ENCODE measurements at regions not wholly inside any gene's neighbourhood (a gene's known extent, or its start where the extent isn't known, plus 50 kb on each side); places are given as distances from the start of the nearest gene placed in this dataset.

- no peak for DNase-seq (ENCODE audit: low read depth, low spot score)
- H3K4me3 ChIP-seq (ENCODE audit: low read depth, low read length), result no peak overlapping the region
- TF ChIP-seq, protein P1, sequence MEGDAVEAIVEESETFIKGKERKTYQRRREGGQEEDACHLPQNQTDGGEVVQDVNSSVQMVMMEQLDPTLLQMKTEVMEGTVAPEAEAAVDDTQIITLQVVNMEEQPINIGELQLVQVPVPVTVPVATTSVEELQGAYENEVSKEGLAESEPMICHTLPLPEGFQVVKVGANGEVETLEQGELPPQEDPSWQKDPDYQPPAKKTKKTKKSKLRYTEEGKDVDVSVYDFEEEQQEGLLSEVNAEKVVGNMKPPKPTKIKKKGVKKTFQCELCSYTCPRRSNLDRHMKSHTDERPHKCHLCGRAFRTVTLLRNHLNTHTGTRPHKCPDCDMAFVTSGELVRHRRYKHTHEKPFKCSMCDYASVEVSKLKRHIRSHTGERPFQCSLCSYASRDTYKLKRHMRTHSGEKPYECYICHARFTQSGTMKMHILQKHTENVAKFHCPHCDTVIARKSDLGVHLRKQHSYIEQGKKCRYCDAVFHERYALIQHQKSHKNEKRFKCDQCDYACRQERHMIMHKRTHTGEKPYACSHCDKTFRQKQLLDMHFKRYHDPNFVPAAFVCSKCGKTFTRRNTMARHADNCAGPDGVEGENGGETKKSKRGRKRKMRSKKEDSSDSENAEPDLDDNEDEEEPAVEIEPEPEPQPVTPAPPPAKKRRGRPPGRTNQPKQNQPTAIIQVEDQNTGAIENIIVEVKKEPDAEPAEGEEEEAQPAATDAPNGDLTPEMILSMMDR (IDR thresholded peaks at IDR 0.05; ENCODE audit: low read depth, low read length), result no peak
- in situ Hi-C loops (cut with HindIII; ENCODE audit: low sequenced_read_pairs), result no loop called here
Observed at GRCh38 chr2:52775674-52776073, 991.9 kb upstream of the CHAC2 start.

DNA sequence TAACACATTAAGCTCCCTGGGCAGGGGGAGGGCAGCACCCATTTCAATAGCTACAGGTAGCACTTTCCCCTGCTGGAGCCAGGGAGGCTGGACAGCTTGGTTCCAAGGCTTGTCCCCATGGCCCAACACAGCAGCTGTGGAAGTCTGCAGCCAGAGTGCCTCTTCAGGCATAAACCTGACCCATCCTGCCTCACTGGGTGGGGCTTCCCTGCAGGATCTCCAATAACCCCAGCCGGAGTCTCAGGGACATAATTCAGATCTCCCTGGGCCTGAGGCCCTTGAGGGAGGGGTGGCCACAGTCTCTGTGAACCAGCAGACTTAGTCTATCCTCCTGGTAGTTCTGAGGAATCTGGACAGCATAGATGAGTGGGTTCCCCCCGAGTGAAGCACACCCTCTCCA is 1001.9 kb upstream of the CHAC2 start:
- H3K4me3 ChIP-seq (ENCODE audit: low read depth, low read length), result no peak overlapping the region
- TF ChIP-seq, protein P1 (IDR thresholded peaks at IDR 0.05; ENCODE audit: low read depth, low read length), result no peak
- in situ Hi-C loops (cut with HindIII; ENCODE audit: low sequenced_read_pairs), result no loop called here
- DNase-seq (ENCODE audit: low read depth, low spot score), result no peak

GRCh38 chr2:52749764-52750163 is 1017.8 kb upstream of the CHAC2 start:
- H3K4me3 ChIP-seq (ENCODE audit: low read depth, low read length), result no peak overlapping the region
- TF ChIP-seq, protein P1 (IDR thresholded peaks at IDR 0.05; ENCODE audit: low read depth, low read length), result no peak
- DNase-seq (ENCODE audit: low read depth, low spot score), result no peak
- in situ Hi-C loops (cut with HindIII; ENCODE audit: low sequenced_read_pairs), result no loop called here

DNA sequence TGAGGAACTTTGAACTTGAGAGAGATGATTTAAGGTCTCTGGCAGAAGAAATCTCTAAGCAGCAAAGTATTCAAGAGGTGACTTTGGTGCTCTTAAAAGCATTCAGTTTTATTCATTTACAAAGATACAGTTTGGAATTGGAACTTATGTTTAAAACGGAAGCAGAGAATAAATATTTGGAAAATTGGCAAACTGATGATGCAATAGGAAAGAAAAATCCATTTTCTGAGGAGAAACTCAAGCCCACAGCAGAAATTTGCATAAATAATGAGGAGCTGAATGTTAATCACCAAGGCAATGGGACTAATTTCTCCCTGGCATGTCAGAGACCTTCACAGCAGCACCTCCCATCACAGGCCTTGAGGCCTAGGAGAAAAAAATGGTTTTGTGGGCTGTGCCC is 1022.5 kb upstream of the CHAC2 start:
- TF ChIP-seq, protein P1 (IDR thresholded peaks at IDR 0.05; ENCODE audit: low read depth, low read length), result no peak
- H3K4me3 ChIP-seq (ENCODE audit: low read depth, low read length), result no peak overlapping the region
- no peak for DNase-seq (ENCODE audit: low read depth, low spot score)
- in situ Hi-C loops (cut with HindIII; ENCODE audit: low sequenced_read_pairs), result no loop called here

GRCh38 chr2:52732849-52733395 is 1034.7 kb upstream of the CHAC2 start:
- in situ Hi-C loops (cut with HindIII; ENCODE audit: low sequenced_read_pairs), result no loop called here
- H3K4me3 ChIP-seq (ENCODE audit: low read depth, low read length), result no peak overlapping the region
- no peak for DNase-seq (ENCODE audit: low read depth, low spot score)
- TF ChIP-seq, protein P1 (IDR thresholded peaks at IDR 0.05; ENCODE audit: low read depth, low read length), result no peak

GRCh38 chr2:52724585-52724984 is 1043.0 kb upstream of the CHAC2 start:
- in situ Hi-C loops (cut with HindIII; ENCODE audit: low sequenced_read_pairs), result no loop called here
- H3K4me3 ChIP-seq (ENCODE audit: low read depth, low read length), result no peak overlapping the region
- no peak for DNase-seq (ENCODE audit: low read depth, low spot score)
- TF ChIP-seq, protein P1 (IDR thresholded peaks at IDR 0.05; ENCODE audit: low read depth, low read length), result no peak

GRCh38 chr2:52717836-52718235 is 1049.8 kb upstream of the CHAC2 start:
- in situ Hi-C loops (cut with HindIII; ENCODE audit: low sequenced_read_pairs), result no loop called here
- H3K4me3 ChIP-seq (ENCODE audit: low read depth, low read length), result no peak overlapping the region
- TF ChIP-seq, protein P1 (IDR thresholded peaks at IDR 0.05; ENCODE audit: low read depth, low read length), result no peak
- DNase-seq (ENCODE audit: low read depth, low spot score), result no peak
